Breast epithelium (tissue), 4 donors: ENCODE measurements at regions not wholly inside any gene's neighbourhood (a gene's known extent, or its start where the extent isn't known, plus 50 kb on each side); places are given as distances from the start of the nearest gene placed in this dataset.

Experiments used
- DNase-seq, 2 donors: peaks; one replicate each; pipeline ENCODE4 v3.0.0-alpha.2; 2019; ENCODE audit warnings: low spot score in 2 of 2
- H3K27ac ChIP-seq, 2 donors: fragments of 200-600 bp; sonication (generic) in 1 of 2; one replicate each; pipeline ENCODE4 v1.5.1; 2016 to 2019; ENCODE audit warnings: mild to moderate bottlenecking in 1 of 2
- H3K27me3 ChIP-seq, 2 donors: fragments of 200-600 bp; sonication (generic) in 1 of 2; one replicate each; pipeline versions ENCODE4 v1.5.1 to v1.6.0; 2017 to 2019; ENCODE audit warnings: control low read depth in 1 of 2, mild to moderate bottlenecking in 1 of 2
- H3K36me3 ChIP-seq: fragments of 200-600 bp; one replicate; pipeline ENCODE4 v1.5.1; 2019
- H3K4me1 ChIP-seq, 2 donors: fragments of 200-600 bp; sonication (generic); one replicate each; pipeline ENCODE4 v1.5.1; 2016 to 2019; ENCODE audit warnings: control low read depth in 1 of 2
- H3K4me3 ChIP-seq, 3 donors: fragments of 200-600 bp; sonication (generic); 1 replicate in 2 of 3; 2 replicates in 1 of 3; pipeline ENCODE4 v1.5.1; 2016 to 2019; ENCODE audit warnings: mild to moderate bottlenecking in 3 of 3, moderate library complexity in 2 of 3
- H3K9me3 ChIP-seq, 2 donors: fragments of 200-600 bp; sonication (generic) in 1 of 2; one replicate each; pipeline ENCODE4 v1.5.1; 2016 to 2019; ENCODE audit warnings: control low read depth in 1 of 2
- POLR2A ChIP-seq: fragments of 450-650 bp; IDR thresholded peaks from one replicate; pipeline ENCODE4 v1.6.1; 2016; ENCODE audit warnings: antibody characterized with exemption, mild to moderate bottlenecking, moderate library complexity
- POLR2AphosphoS5 ChIP-seq, 3 donors: sonication (generic); formaldehyde crosslinking; IDR thresholded peaks; one replicate each; pipeline ENCODE4 v1.6.1; 2017; ENCODE audit warnings: antibody characterized with exemption in 3 of 3
- intact Hi-C: fragments of 100-400 bp; cut with DNase I; formaldehyde crosslinking; loops from one replicate; pipeline ENCODE4 v1.15.1; 2023; ENCODE audit warnings: low total_unique reads
- TF ChIP-seq, protein P1 (sequence below), 3 donors: fragments of 450-650 bp; IDR thresholded peaks; one replicate each; pipeline ENCODE4 v1.5.1; 2016 to 2017; ENCODE audit warnings: antibody characterized with exemption in 3 of 3, mild to moderate bottlenecking in 3 of 3, moderate library complexity in 3 of 3

DNA sequence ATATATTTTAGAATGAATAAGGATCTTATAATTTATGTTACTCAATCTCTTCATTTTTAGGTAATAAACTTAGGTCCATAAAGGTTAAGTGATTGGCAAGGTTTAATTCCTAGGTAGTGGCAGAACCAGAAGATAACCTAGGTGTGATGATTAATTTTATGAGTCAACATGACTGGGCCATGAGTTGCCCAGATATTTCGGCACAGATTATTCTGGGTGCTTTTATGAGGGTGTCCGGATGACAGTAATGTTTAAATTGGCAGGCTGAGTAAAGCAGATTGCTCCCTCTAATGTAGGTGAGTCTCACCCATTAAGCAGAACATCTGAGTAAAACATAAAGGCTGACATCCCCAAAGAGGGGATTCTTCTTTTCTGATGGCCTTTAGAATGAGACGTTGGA is 1349.3 kb upstream of the CELF2 start:
- H3K9me3 ChIP-seq, result no peaks in the 10 kb centered on the region
- no peaks in the 10 kb centered on the region for H3K27me3 ChIP-seq
- TF ChIP-seq POLR2AphosphoS5 (IDR thresholded peaks at IDR 0.05) (no peak), POLR2A (no peak)
- TF ChIP-seq, protein P1, sequence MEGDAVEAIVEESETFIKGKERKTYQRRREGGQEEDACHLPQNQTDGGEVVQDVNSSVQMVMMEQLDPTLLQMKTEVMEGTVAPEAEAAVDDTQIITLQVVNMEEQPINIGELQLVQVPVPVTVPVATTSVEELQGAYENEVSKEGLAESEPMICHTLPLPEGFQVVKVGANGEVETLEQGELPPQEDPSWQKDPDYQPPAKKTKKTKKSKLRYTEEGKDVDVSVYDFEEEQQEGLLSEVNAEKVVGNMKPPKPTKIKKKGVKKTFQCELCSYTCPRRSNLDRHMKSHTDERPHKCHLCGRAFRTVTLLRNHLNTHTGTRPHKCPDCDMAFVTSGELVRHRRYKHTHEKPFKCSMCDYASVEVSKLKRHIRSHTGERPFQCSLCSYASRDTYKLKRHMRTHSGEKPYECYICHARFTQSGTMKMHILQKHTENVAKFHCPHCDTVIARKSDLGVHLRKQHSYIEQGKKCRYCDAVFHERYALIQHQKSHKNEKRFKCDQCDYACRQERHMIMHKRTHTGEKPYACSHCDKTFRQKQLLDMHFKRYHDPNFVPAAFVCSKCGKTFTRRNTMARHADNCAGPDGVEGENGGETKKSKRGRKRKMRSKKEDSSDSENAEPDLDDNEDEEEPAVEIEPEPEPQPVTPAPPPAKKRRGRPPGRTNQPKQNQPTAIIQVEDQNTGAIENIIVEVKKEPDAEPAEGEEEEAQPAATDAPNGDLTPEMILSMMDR (IDR thresholded peaks at IDR 0.05), result no peak
- no peak overlapping the region for H3K27ac ChIP-seq
- H3K4me1 ChIP-seq, result no peaks in the 10 kb centered on the region
- no peaks in the 10 kb centered on the region for H3K36me3 ChIP-seq
- intact Hi-C loops, result no loop called here
- no peak overlapping the region for H3K4me3 ChIP-seq
- DNase-seq, result no peak

DNA sequence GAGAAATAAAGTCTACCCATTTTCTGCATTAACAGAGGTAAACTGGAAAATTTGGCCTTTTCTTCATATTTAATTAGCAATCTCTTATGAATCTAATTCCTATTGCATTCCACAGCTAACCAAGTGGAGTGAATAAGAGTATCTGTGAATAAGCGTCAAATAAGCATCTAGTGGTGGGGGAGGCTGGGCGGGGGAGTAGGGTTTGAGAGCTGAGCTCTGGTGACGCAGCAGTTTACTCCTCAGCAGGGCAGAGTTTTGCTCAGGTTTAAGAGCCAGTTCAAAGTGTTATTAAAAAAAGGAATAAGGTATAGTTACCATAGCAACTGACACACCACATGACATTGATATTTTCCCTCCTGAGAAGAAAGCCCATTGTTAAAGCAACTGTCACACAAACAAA is 1346.8 kb upstream of the CELF2 start:
- intact Hi-C loops, result no loop called here

DNA sequence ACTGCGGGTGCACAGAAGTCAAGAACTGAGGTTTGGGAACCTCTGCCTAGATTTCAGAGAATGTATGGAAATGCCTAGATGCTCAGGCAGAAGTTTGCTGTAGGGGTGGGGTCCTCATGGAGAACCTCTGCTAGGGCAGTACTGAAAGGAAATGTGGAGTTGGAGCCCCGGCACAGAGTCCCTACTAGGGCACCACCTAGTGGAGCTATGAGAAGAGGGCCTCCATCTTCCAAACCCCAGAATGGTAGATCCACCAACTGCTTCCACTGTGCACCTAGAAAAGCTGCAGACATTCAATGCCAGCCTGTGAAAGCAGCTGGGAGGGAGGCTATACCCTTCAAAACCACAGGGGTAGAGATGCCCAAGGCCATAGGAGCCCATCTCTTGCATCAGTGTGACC is 1336.0 kb upstream of the CELF2 start:
- Histone ChIP-seq H3K9me3 (peaks cover 0 to 15% of the 10 kb centered on the region in 2 donors), H3K4me3 (no peak overlapping the region), H3K4me1 (no peaks in the 10 kb centered on the region), H3K27ac (no peak overlapping the region), H3K27me3 (no peaks in the 10 kb centered on the region), H3K36me3 (no peaks in the 10 kb centered on the region)
- TF ChIP-seq POLR2AphosphoS5 (IDR thresholded peaks at IDR 0.05), result no peak
- TF ChIP-seq POLR2A, result no peak
- TF ChIP-seq, protein P1 (IDR thresholded peaks at IDR 0.05), result no peak
- no peak for DNase-seq
- intact Hi-C loops, result no loop called here

More for the DNA sequence above, 1346.8 kb upstream of the CELF2 start:
- no peak overlapping the region for H3K27ac ChIP-seq
- no peak for DNase-seq
- H3K4me3 ChIP-seq, result no peak overlapping the region
- TF ChIP-seq, protein P1 (IDR thresholded peaks at IDR 0.05), result no peak
- TF ChIP-seq POLR2AphosphoS5 (IDR thresholded peaks at IDR 0.05), result no peak
- no peak for TF ChIP-seq POLR2A
- no peaks in the 10 kb centered on the region for H3K27me3 ChIP-seq
- H3K4me1 ChIP-seq, result no peaks in the 10 kb centered on the region
- no peaks in the 10 kb centered on the region for H3K9me3 ChIP-seq
- H3K36me3 ChIP-seq, result no peaks in the 10 kb centered on the region

DNA sequence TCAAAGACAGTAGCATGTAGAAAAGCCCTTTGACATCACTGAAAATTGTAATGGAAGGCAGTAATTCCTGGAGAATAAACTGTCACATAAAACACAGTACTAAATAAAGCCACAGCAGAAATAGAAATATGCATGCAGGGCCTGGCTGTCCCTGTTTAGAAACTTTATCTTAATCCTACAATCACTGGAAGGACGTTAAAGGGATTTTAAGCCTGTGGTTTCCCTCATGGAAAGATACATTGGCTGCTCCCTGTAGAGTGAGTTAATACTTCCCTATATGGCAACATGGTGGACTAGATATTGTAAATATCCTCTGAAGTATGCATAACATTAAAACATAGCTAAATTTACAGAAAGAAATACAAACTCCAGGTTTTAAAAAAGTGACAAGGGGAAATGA is 1334.9 kb upstream of the CELF2 start:
- no peak overlapping the region for H3K4me3 ChIP-seq

DNA sequence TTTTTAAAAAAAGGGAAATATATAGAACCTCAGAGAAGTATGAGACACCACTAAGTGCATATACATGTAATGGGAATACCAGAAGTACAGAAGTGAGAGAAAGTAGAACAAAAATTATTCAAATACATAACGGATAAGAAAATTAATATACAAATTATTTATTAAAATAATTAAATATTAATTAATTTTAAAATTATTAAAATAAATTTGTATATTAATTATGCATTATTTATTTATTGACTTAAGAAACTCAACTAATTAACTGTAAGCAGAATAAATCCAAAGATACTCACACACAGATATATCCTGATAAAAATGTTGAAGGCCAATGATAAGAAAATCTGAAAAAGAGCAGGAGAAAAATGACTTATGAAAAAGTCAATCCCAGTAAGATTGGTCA is 1333.5 kb upstream of the CELF2 start:
- H3K9me3 ChIP-seq, result peaks cover 0 to 15% of the 10 kb centered on the region in 2 donors
- no peaks in the 10 kb centered on the region for H3K36me3 ChIP-seq
- no peaks in the 10 kb centered on the region for H3K27me3 ChIP-seq
- no peak for TF ChIP-seq POLR2A
- TF ChIP-seq, protein P1 (IDR thresholded peaks at IDR 0.05), result no peak
- TF ChIP-seq POLR2AphosphoS5 (IDR thresholded peaks at IDR 0.05), result no peak
- intact Hi-C loops, result no loop called here
- H3K4me1 ChIP-seq, result no peaks in the 10 kb centered on the region
- no peak overlapping the region for H3K27ac ChIP-seq
- no peak for DNase-seq
- H3K4me3 ChIP-seq, result no peak overlapping the region

More for the DNA sequence above, 1334.9 kb upstream of the CELF2 start:
- Histone ChIP-seq H3K4me1 (no peaks in the 10 kb centered on the region), H3K36me3 (no peaks in the 10 kb centered on the region), H3K27me3 (no peaks in the 10 kb centered on the region), H3K9me3 (peaks cover 0 to 15% of the 10 kb centered on the region in 2 donors), H3K27ac (no peak overlapping the region)
- intact Hi-C loops, result no loop called here
- DNase-seq, result no peak
- TF ChIP-seq POLR2A (no peak), POLR2AphosphoS5 (IDR thresholded peaks at IDR 0.05) (no peak)
- TF ChIP-seq, protein P1 (IDR thresholded peaks at IDR 0.05), result no peak
